ENCODE measurements at regions not wholly inside any gene's neighbourhood (a gene's known extent, or its start where the extent isn't known, plus 50 kb on each side); places are given as distances from the start of the nearest gene placed in this dataset.

DNA sequence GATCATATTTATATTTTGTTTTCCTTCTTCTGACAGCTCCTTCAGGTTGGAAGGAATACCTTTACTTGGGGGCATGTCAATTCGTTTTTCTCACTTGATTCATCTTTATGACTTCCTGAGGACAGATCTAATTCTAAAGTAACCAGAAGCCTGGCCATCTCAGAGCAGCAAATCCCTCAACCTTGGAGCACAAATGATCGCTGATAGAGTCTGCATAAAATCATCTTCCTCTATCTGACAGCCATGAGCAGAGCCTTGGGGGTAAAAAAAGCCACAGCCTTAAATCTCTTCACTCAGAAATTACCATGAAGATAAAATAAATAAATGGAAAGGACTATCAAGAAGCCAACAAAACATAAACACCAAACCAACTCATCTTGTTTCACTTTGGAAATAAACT lies 325.8 kb downstream of the PRR16 start:
- H3K4me2 ChIP-seq (ENCODE audit: low read depth, low read length), result no peak overlapping the region
- no peaks in the 10 kb centered on the region for H3K9me3 ChIP-seq (ENCODE audit: low read length)
- H3K36me3 ChIP-seq (replicated peaks in 1 of 2; ENCODE audit: control insufficient read depth in 1 of 2, insufficient read depth in 2 of 2, low read length in 2 of 2), result no peaks in the 10 kb centered on the region
- CTCF ChIA-PET (ENCODE audit: low intra/inter-chr PET ratio, low total read pairs), result no interaction called here
- 2% methylated on average over 2 of the region's 2 CpGs for WGBS (ENCODE audit: low lambda C conversion rate)
- no peaks in the 10 kb centered on the region for H3K27me3 ChIP-seq (ENCODE audit: control insufficient read depth in 1 of 2, insufficient read depth in 2 of 2, low read length in 2 of 2)
- no peak overlapping the region for H3K27ac ChIP-seq (ENCODE audit: extremely low read length, insufficient read depth, low read length)
- FAIRE-seq (no peak), DNase-seq (ENCODE audit: low spot score) (no peak), ATAC-seq (no peak)
- no peaks in the 10 kb centered on the region for H3K79me2 ChIP-seq (ENCODE audit: insufficient read depth, low read length)
- TF ChIP-seq ZNF550 (CRISPR knock-in tag; IDR thresholded peaks at IDR 0.05; ENCODE audit: borderline replicate concordance) (no peak), POGK (CRISPR knock-in tag; conservative IDR thresholded peaks at IDR 0.05) (no peak), ARNT2 (CRISPR knock-in tag; IDR thresholded peaks at IDR 0.05; ENCODE audit: low read depth) (no peak), MYC (CRISPR knock-in tag; IDR thresholded peaks at IDR 0.05; ENCODE audit: borderline replicate concordance) (no peak), RFX1 (IDR thresholded peaks at IDR 0.05) (no peak), ZNF678 (CRISPR knock-in tag; IDR thresholded peaks at IDR 0.05) (no peak)
- TF ChIP-seq, protein P1, sequence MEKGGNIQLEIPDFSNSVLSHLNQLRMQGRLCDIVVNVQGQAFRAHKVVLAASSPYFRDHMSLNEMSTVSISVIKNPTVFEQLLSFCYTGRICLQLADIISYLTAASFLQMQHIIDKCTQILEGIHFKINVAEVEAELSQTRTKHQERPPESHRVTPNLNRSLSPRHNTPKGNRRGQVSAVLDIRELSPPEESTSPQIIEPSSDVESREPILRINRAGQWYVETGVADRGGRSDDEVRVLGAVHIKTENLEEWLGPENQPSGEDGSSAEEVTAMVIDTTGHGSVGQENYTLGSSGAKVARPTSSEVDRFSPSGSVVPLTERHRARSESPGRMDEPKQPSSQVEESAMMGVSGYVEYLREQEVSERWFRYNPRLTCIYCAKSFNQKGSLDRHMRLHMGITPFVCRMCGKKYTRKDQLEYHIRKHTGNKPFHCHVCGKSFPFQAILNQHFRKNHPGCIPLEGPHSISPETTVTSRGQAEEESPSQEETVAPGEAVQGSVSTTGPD (CRISPR knock-in tag; IDR thresholded peaks at IDR 0.05), result no peak
- H2AFZ ChIP-seq (ENCODE audit: low read length), result no peak overlapping the region
- intact Hi-C loops (cut with micrococcal nuclease; ENCODE audit: unreplicated experiment), result no loop called here
- H4K20me1 ChIP-seq (ENCODE audit: insufficient read depth, low read length), result no peaks in the 10 kb centered on the region
- POLR2A ChIA-PET, result no interaction called here
- no peaks in the 10 kb centered on the region for H3K4me1 ChIP-seq (ENCODE audit: insufficient read depth, low read length)
- no TSS peak for BruUV-seq (replicated peaks)
- no peak overlapping the region for H3K4me3 ChIP-seq (replicated peaks in 1 of 3; ENCODE audit: insufficient read depth in 1 of 3, low read depth in 2 of 3, low read length in 3 of 3)
- no peak overlapping the region for H3K9ac ChIP-seq (ENCODE audit: insufficient read depth, low read depth, low read length)
- in situ Hi-C loops (cut with HindIII; ENCODE audit: extremely low pct_ligation_motif_present, low pct_unique_long_range_greater_than_20kb), result no loop called here
